GM23338 (cell line): ENCODE measurements at regions not wholly inside any gene's neighbourhood (a gene's known extent, or its start where the extent isn't known, plus 50 kb on each side); places are given as distances from the start of the nearest gene placed in this dataset.

Experiments used
- ATAC-seq: fragments of 200-7000 bp; cut with Tn5 transposase; 3 replicates; pipeline ENCODE4 v1.9.1; 2020
- DNase-seq: peaks from one replicate; pipeline ENCODE4 v3.0.0-alpha.2; 2015; ENCODE audit warnings: low spot score
- H2AFZ ChIP-seq: fragments of 200-600 bp; sonication (generic); 2 replicates; pipeline ENCODE4 v1.8.0; 2016; ENCODE audit warnings: antibody characterized with exemption, mild to moderate bottlenecking, moderate library complexity
- H3F3A ChIP-seq: fragments of 200-600 bp; sonication (generic); replicated peaks from 2 replicates; pipeline ENCODE4 v1.8.0; 2017; ENCODE audit warnings: antibody characterized with exemption, mixed run types, low read depth
- H3K27ac ChIP-seq: fragments of 200-600 bp; sonication (generic); 2 replicates; pipeline ENCODE4 v1.6.1; 2016; ENCODE audit warnings: low read depth
- H3K27me3 ChIP-seq: fragments of 200-600 bp; sonication (generic); 2 replicates; pipeline ENCODE4 v1.8.0; 2016; ENCODE audit warnings: mild to moderate bottlenecking, mixed run types, moderate library complexity; ENCODE audit not compliant: insufficient read depth
- H3K36me3 ChIP-seq: fragments of 200-600 bp; sonication (generic); 2 replicates; pipeline ENCODE4 v1.8.0; 2016; ENCODE audit warnings: mild to moderate bottlenecking; ENCODE audit not compliant: insufficient read depth
- H3K4me1 ChIP-seq: fragments of 200-600 bp; sonication (generic); 2 replicates; pipeline ENCODE4 v1.8.0; 2016; ENCODE audit warnings: mild to moderate bottlenecking, moderate library complexity; ENCODE audit not compliant: insufficient read depth
- H3K4me2 ChIP-seq: fragments of 200-600 bp; sonication (generic); 2 replicates; pipeline ENCODE4 v1.7.1; 2017; ENCODE audit warnings: mixed run types
- H3K4me3 ChIP-seq: fragments of 200-600 bp; sonication (generic); 2 replicates; pipeline ENCODE4 v1.6.1; 2016; ENCODE audit warnings: mixed run types
- H3K79me2 ChIP-seq: fragments of 200-600 bp; sonication (generic); replicated peaks from 2 replicates; pipeline ENCODE4 v1.8.0; 2017; ENCODE audit warnings: mild to moderate bottlenecking; ENCODE audit not compliant: insufficient read depth
- H3K9me2 ChIP-seq: fragments of 200-600 bp; sonication (generic); 2 replicates; pipeline ENCODE4 v1.8.0; 2017; ENCODE audit not compliant: insufficient read depth
- H4K20me1 ChIP-seq: fragments of 200-600 bp; sonication (generic); replicated peaks from 2 replicates; pipeline ENCODE4 v1.8.0; 2017; ENCODE audit warnings: mild to moderate bottlenecking; ENCODE audit not compliant: insufficient read depth
- H3K27ac Mint-ChIP-seq: 2 replicates; pipeline ENCODE4 v1.8.0; 2020; ENCODE audit warnings: inconsistent platforms, mild to moderate bottlenecking, moderate library complexity, mixed read lengths
- H3K27me3 Mint-ChIP-seq: 3 replicates; pipeline ENCODE4 v1.8.0; 2022; ENCODE audit warnings: low read depth, mild to moderate bottlenecking, moderate library complexity, mixed read lengths, inconsistent platforms; ENCODE audit not compliant: insufficient read depth, poor library complexity
- H3K36me3 Mint-ChIP-seq: 3 replicates; pipeline ENCODE4 v1.8.0; 2021; ENCODE audit warnings: low read depth, mild to moderate bottlenecking, inconsistent platforms, moderate library complexity, mixed read lengths
- H3K4me1 Mint-ChIP-seq: 3 replicates; pipeline ENCODE4 v1.8.0; 2020; ENCODE audit warnings: mild to moderate bottlenecking, inconsistent platforms, mixed read lengths
- H3K4me3 Mint-ChIP-seq: 3 replicates; pipeline ENCODE4 v1.8.0; 2021; ENCODE audit warnings: moderate library complexity, mild to moderate bottlenecking, inconsistent platforms, mixed read lengths
- H3K9me3 Mint-ChIP-seq: 3 replicates; pipeline ENCODE4 v1.8.0; 2020; ENCODE audit warnings: moderate library complexity, mild to moderate bottlenecking, inconsistent platforms, mixed read lengths
- CREB1 ChIP-seq: fragments of 250-450 bp; sonication (Bioruptor Pico); IDR thresholded peaks from 2 replicates; pipeline ENCODE4 v1.5.0; 2020; ENCODE audit warnings: low read depth, mild to moderate bottlenecking, moderate library complexity
- ETS1 ChIP-seq: IDR thresholded peaks from 2 replicates; pipeline ENCODE4 v1.6.1; 2016; ENCODE audit warnings: antibody characterized with exemption
- EZH2 ChIP-seq: fragments of 200-600 bp; sonication (generic); IDR thresholded peaks from one replicate; pipeline ENCODE4 v1.8.0; 2017; ENCODE audit warnings: antibody characterized with exemption, mild to moderate bottlenecking, low read depth; ENCODE audit not compliant: unreplicated experiment
- POLR2AphosphoS5 ChIP-seq: IDR thresholded peaks from 2 replicates; pipeline ENCODE4 v1.6.1; 2016; ENCODE audit warnings: antibody characterized with exemption, low read depth
- REST ChIP-seq: IDR thresholded peaks from one replicate; pipeline ENCODE4 v1.6.1; 2018; ENCODE audit warnings: antibody characterized with exemption; ENCODE audit not compliant: unreplicated experiment
- TF ChIP-seq, protein P1 (sequence below), 2 experiments: fragments of 200-600 bp in 1 of 2; sonication (generic) in 1 of 2; conservative IDR thresholded peaks; 2 replicates each; pipeline versions ENCODE4 v1.5.1 to v1.6.1; 2016 to 2017; ENCODE audit warnings: antibody characterized with exemption in 2 of 2, low read depth in 2 of 2, mild to moderate bottlenecking in 2 of 2, moderate library complexity in 1 of 2

DNA sequence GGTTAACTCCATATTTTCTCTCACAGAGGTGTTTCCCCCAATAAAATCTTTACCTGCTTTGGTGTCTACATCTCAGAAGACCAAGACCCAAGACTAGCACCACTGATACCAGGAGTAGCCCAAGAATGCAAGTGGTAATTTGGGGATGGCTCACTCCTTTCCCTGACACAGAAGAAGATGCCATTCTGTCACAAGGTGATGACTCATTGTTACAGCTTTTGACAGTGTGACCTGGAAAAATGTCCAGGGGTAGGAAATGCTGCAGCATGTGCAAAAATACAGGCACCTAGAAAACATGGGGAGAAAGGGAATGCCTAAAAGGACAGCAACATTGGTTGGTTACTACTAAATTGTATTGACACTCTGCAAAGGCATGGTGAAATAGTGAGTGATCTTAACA is 254.0 kb upstream of the GJE1 start:
- Histone ChIP-seq H3K9me2 (no peaks in the 10 kb centered on the region; the same call in 1 of the 2 replicates), H3K4me2 (no peak overlapping the region), H3K36me3 (no peaks in the 10 kb centered on the region), H2AFZ (no peak overlapping the region), H4K20me1 (no peaks in the 10 kb centered on the region), H3K27me3 (no peaks in the 10 kb centered on the region), H3K4me1 (no peaks in the 10 kb centered on the region), H3K79me2 (no peaks in the 10 kb centered on the region), H3K4me3 (no peak overlapping the region), H3F3A (no peaks in the 10 kb centered on the region), H3K27ac (no peak overlapping the region)
- H3K4me1 Mint-ChIP-seq = no peaks in the 10 kb centered on the region
- DNase-seq (no peak), ATAC-seq (no peak)
- H3K36me3 Mint-ChIP-seq = no peaks in the 10 kb centered on the region; the same call in 2 of the 3 replicates
- no peaks in the 10 kb centered on the region for H3K27me3 Mint-ChIP-seq
- no peak overlapping the region for H3K4me3 Mint-ChIP-seq
- H3K27ac Mint-ChIP-seq = no peak overlapping the region
- TF ChIP-seq CREB1 (CRISPR knock-in tag) (no peak), EZH2 (no peak), REST (no peak), POLR2AphosphoS5 (no peak)
- TF ChIP-seq, protein P1, sequence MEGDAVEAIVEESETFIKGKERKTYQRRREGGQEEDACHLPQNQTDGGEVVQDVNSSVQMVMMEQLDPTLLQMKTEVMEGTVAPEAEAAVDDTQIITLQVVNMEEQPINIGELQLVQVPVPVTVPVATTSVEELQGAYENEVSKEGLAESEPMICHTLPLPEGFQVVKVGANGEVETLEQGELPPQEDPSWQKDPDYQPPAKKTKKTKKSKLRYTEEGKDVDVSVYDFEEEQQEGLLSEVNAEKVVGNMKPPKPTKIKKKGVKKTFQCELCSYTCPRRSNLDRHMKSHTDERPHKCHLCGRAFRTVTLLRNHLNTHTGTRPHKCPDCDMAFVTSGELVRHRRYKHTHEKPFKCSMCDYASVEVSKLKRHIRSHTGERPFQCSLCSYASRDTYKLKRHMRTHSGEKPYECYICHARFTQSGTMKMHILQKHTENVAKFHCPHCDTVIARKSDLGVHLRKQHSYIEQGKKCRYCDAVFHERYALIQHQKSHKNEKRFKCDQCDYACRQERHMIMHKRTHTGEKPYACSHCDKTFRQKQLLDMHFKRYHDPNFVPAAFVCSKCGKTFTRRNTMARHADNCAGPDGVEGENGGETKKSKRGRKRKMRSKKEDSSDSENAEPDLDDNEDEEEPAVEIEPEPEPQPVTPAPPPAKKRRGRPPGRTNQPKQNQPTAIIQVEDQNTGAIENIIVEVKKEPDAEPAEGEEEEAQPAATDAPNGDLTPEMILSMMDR (conservative IDR thresholded peaks at IDR 0.05; ENCODE audit: low read depth in 2 of 2) = no peak
- no peaks in the 10 kb centered on the region; the same call in 1 of the 3 replicates for H3K9me3 Mint-ChIP-seq

DNA sequence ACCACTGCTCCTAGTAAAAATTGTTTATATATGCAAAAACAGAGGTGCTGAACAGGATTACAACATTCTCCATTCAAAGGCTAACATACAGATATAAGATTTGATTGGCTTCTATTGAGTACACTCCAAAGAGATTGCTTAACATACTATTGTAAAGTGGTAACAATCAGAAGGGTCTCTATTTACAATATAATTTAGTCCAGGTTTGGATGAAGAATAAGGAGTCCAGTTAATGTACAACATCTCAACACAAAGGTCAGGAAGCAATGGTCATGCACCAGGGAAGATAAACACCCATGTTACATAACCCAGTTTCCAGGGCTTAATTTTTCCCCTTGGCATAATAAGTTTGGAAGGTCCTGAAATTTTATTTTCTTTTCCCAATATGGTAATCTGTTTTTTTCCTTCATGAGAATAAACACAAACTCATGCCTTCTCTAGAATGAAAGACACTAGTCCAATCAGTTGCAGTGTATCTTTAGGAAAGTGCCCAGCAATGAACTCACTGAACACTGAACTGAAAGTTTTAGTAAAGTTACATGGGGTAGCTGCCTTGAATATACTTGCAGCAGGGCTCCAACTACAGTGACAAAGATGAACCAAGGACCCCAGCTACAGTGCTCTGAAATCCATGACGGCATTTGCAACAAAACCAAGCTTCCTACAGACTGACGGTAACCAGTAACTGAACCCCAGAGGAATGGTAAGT is 255.3 kb upstream of the GJE1 start:
- H3F3A ChIP-seq = no peaks in the 10 kb centered on the region
- H3K27ac ChIP-seq = no peak overlapping the region
- no peaks in the 10 kb centered on the region for H3K79me2 ChIP-seq
- no peaks in the 10 kb centered on the region for H3K4me1 Mint-ChIP-seq
- H3K4me1 ChIP-seq = no peaks in the 10 kb centered on the region
- no peaks in the 10 kb centered on the region for H4K20me1 ChIP-seq
- no peak overlapping the region for H2AFZ ChIP-seq
- no peak for DNase-seq
- H3K4me3 Mint-ChIP-seq = no peak overlapping the region
- no peak overlapping the region for H3K4me3 ChIP-seq
- no peak overlapping the region for H3K4me2 ChIP-seq
- no peaks in the 10 kb centered on the region for H3K27me3 ChIP-seq
- H3K27me3 Mint-ChIP-seq = no peaks in the 10 kb centered on the region
- peaks cover 3% of the 10 kb centered on the region; the same call in 1 of the 3 replicates for H3K36me3 Mint-ChIP-seq
- no peaks in the 10 kb centered on the region; the same call in 1 of the 2 replicates for H3K9me2 ChIP-seq
- no peak overlapping the region for H3K27ac Mint-ChIP-seq
- ATAC-seq = no peak
- no peaks in the 10 kb centered on the region for H3K36me3 ChIP-seq
- peaks cover 3% of the 10 kb centered on the region; the same call in 2 of the 3 replicates for H3K9me3 Mint-ChIP-seq
- TF ChIP-seq REST = no peak
- TF ChIP-seq ETS1 = no peak
- no peak for TF ChIP-seq CREB1 (CRISPR knock-in tag)
- no peak for TF ChIP-seq EZH2
- TF ChIP-seq, protein P1 (conservative IDR thresholded peaks at IDR 0.05; ENCODE audit: low read depth in 2 of 2) = no peak
